H7 (cell line): ENCODE measurements at regions not wholly inside any gene's neighbourhood (a gene's known extent, or its start where the extent isn't known, plus 50 kb on each side); places are given as distances from the start of the nearest gene placed in this dataset.

Experiments used
- DNase-seq: peaks from one replicate; pipeline ENCODE4 v3.0.0; 2012
- H3K27me3 ChIP-seq: 2 replicates; pipeline ENCODE4 v1.6.0; 2011; ENCODE audit warnings: mild to moderate bottlenecking, low read length; ENCODE audit not compliant: control insufficient read depth, insufficient read depth
- H3K36me3 ChIP-seq: replicated peaks from 2 replicates; pipeline ENCODE4 v1.5.1; 2011; ENCODE audit warnings: low read length; ENCODE audit not compliant: control insufficient read depth, insufficient read depth
- H3K4me3 ChIP-seq: 2 replicates; pipeline ENCODE4 v1.5.1; 2011; ENCODE audit warnings: low read depth, mild to moderate bottlenecking, control low read depth, low read length, moderate library complexity; ENCODE audit not compliant: insufficient read depth

DNA sequence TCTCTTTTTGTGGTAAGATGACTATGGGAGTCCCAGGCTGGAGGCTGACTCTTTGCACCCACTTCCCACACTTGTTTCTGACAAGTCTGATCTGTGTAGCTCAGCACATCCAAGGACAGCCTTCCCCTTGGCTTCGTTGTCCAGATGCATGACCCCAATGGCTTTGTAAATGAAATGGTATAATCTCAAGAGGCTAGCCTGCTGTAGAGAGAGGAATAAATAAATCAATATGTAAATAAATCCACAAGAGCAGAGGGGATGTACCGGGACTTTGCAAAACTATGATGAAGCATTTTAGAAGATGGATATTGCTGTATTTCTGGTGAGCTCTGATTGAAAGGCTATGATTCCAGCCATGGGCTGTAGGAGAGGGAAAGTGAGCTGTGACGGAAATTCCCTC is 79.9 kb upstream of the NEO1 start:
- no peak for DNase-seq
- no peaks in the 10 kb centered on the region for H3K27me3 ChIP-seq
- H3K36me3 ChIP-seq, result no peaks in the 10 kb centered on the region
- H3K4me3 ChIP-seq, result no peak overlapping the region

GRCh38 chr15:72971766-72972165 is 80.5 kb upstream of the NEO1 start:
- Histone ChIP-seq H3K27me3 (no peaks in the 10 kb centered on the region), H3K4me3 (no peak overlapping the region), H3K36me3 (no peaks in the 10 kb centered on the region)
- no peak for DNase-seq

- no peak for DNase-seq
- Histone ChIP-seq H3K4me3 (no peak overlapping the region), H3K27me3 (no peaks in the 10 kb centered on the region), H3K36me3 (no peaks in the 10 kb centered on the region)
Observed at GRCh38 chr15:72970933-72971760, 81.1 kb upstream of the NEO1 start.

DNA sequence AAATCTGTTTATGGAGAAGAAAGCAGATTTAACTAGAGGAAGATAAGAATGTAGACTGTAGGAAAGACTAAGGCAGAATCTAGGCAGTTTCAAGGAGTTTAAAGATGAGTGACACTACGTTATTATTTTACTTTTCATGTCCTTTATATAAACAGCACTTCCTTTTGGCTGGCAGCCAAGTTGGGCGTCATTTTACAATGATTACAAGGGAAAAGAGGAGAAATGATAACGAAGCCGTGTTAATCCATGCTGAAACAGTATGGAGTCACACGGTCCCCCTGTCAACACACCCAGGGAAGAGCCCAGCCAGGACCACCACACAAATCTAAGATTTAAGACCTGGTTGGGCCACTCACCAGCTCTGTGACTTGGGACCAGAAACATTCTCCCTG is 83.7 kb upstream of the NEO1 start:
- Histone ChIP-seq H3K27me3 (no peaks in the 10 kb centered on the region), H3K36me3 (no peaks in the 10 kb centered on the region), H3K4me3 (no peak overlapping the region)
- no peak for DNase-seq

DNA sequence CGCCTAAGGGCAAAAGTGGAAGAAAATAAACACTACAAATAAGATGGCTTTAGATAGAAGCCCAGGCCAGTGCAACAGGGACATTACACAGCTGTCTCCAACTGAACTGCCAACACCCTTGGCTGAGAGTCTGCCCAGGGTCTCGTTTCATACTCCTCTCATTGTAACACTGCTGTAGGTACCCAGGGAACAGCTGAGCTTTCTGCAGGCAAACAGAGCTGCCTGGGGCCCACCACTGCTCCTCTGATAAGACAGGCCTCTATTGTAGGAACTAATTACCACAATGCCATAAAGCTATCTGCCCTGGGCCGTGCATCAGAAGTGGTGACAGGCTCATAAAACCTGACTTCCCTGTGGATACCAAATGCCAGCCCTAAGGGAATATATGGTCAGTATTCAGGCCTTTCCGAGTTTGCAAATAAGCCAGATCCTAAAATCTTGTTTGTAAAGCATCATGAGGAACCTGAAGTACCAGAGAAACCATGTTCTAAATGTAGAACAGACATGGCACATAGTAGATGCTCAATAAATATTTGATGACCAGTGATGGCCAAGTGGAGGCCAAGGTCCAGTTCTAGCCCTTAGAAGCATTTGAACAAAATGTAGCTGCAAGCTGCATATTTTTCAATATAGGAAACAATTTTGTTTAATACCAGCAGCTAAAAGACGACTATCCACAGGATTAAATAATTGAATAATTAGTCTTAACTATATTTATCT is 84.3 kb upstream of the NEO1 start:
- H3K4me3 ChIP-seq, result no peak overlapping the region
- no peaks in the 10 kb centered on the region for H3K36me3 ChIP-seq
- no peak for DNase-seq
- H3K27me3 ChIP-seq, result no peaks in the 10 kb centered on the region

- no peaks in the 10 kb centered on the region for H3K36me3 ChIP-seq
- no peak for DNase-seq
- H3K4me3 ChIP-seq, result no peak overlapping the region
- no peaks in the 10 kb centered on the region for H3K27me3 ChIP-seq
Observed at GRCh38 chr15:72967397-72967796, 84.9 kb upstream of the NEO1 start.

- no peak for DNase-seq
- no peak overlapping the region for H3K4me3 ChIP-seq
- no peaks in the 10 kb centered on the region for H3K36me3 ChIP-seq
- H3K27me3 ChIP-seq, result no peaks in the 10 kb centered on the region
Observed at GRCh38 chr15:72966641-72967040, 85.6 kb upstream of the NEO1 start.

DNA sequence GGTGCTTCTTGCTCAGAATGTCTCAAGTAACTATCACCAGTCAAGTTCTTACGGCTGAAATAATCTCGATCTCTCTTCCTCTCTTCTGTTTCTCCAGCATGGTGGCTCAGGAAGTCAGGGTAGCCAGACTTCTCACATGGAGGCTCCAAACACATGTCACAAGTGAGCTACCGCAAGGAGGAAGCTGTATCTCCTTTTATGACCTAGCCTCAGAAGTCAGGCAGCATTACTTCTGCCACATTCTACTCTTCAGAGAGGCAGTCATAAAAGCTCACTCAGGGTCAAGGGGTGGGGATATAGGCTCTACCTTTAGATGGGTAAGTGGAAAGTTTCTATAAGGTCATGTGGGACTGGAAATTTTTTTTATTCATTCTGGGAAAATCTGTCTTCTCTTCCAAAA is 86.6 kb upstream of the NEO1 start:
- no peak overlapping the region for H3K4me3 ChIP-seq
- no peaks in the 10 kb centered on the region for H3K27me3 ChIP-seq
- no peak for DNase-seq

GRCh38 chr15:72964542-72964941 is 87.7 kb upstream of the NEO1 start:
- no peak overlapping the region for H3K4me3 ChIP-seq
- no peak for DNase-seq
- H3K36me3 ChIP-seq, result no peaks in the 10 kb centered on the region
- H3K27me3 ChIP-seq, result no peaks in the 10 kb centered on the region

More for the DNA sequence above, 86.6 kb upstream of the NEO1 start:
- H3K36me3 ChIP-seq, result no peaks in the 10 kb centered on the region

DNA sequence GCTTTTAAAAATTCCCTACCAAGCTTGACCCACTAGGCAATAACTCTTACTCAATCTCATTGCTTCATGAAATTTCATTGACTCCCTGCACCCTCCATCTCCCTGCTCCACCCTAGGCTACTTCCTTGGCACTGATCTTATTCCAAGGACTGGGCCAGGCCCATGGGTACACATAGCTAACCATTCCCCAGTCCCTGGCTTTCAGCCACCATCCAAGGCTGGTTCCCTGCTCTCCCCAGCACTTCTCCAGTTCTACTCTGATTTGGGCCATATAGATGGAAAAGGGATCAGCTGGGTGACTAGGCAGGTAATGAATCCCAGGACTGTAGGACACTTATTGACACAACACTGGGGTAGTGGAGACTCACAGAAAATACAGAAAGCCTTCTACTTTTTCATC is 88.1 kb upstream of the NEO1 start:
- H3K27me3 ChIP-seq, result no peaks in the 10 kb centered on the region
- no peak for DNase-seq
- H3K36me3 ChIP-seq, result no peaks in the 10 kb centered on the region
- no peak overlapping the region for H3K4me3 ChIP-seq

GRCh38 chr15:72962054-72962702 is 90.1 kb upstream of the NEO1 start:
- Histone ChIP-seq H3K27me3 (no peaks in the 10 kb centered on the region), H3K36me3 (no peaks in the 10 kb centered on the region), H3K4me3 (no peak overlapping the region)
- no peak for DNase-seq

DNA sequence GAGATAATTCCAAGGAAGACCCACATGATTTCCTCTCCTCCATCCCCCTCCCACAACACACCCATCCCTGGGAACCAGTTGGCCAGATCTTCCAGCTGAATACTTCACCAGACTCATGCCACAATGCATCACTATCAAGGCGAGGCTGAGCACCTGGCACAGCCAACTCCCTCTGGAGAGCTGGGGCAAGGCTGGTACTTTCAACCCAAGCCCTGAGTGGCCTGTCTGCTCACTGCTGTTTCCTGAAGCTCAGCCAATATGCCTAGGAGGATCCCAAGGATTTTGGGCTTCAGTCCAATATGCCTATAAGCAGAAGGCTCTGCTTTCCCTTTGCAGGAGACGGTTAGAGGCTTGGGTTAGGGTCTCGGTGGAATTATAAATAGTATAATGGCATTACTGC is 90.9 kb upstream of the NEO1 start:
- Histone ChIP-seq H3K4me3 (no peak overlapping the region), H3K36me3 (no peaks in the 10 kb centered on the region), H3K27me3 (no peaks in the 10 kb centered on the region)
- no peak for DNase-seq

- Histone ChIP-seq H3K36me3 (no peaks in the 10 kb centered on the region), H3K27me3 (no peaks in the 10 kb centered on the region), H3K4me3 (no peak overlapping the region)
- DNase-seq, result no peak
Observed at GRCh38 chr15:72958634-72959033, 93.6 kb upstream of the NEO1 start.

DNA sequence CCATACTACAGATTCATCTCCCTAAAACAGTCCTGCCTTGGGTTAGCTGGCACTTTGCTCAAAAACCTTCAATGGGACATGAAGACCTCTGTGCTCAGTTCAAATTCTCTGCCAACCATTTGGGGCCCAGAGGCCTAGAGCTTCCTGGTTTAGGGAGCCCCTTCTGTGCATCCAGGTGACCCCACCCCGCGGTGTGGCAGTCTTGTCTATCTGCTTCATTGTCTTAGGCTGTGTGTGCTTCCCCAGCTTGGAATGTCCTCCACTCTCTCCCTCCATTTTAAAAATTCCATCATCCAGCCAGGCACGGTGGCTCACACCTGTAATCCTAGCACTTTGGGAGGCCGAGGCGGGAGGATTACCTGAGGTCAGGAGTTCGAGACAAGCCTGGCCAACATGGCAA is 99.0 kb upstream of the NEO1 start:
- H3K27me3 ChIP-seq, result no peaks in the 10 kb centered on the region
- no peak for DNase-seq
- H3K36me3 ChIP-seq, result no peaks in the 10 kb centered on the region
- no peak overlapping the region for H3K4me3 ChIP-seq

DNA sequence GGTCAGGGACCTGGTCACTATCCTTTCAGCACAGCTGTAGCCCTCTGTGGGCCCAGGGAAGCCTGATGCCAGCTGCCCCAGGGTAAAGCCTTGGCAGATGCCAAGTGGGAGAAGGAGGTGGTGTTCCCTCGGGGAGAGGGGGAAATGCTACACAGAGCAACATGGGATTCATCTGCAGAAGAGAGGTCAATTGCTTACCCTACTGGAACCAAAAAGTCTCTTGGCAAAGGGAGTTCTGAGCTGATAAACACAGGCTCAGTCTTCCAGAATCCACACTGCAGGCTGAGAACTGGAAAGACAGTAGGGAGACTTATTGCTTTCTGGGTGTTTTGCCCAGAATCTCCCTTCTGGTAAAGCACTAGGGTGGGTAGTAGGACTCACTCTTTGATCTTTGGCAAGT is 100.1 kb upstream of the NEO1 start:
- DNase-seq, result no peak
- H3K36me3 ChIP-seq, result no peaks in the 10 kb centered on the region
- no peaks in the 10 kb centered on the region for H3K27me3 ChIP-seq
- H3K4me3 ChIP-seq, result no peak overlapping the region
